CD14-positive monocyte (primary cell): ENCODE measurements at regions not wholly inside any gene's neighbourhood (a gene's known extent, or its start where the extent isn't known, plus 50 kb on each side); places are given as distances from the start of the nearest gene placed in this dataset.

Experiments
- DNase-seq, 3 donors: peaks; one replicate each; pipeline ENCODE4 v3.0.0-alpha.2; 2011 to 2022
- H2AFZ ChIP-seq: 2 replicates; pipeline ENCODE4 v1.6.0; 2012; ENCODE audit warnings: mild to moderate bottlenecking, low read depth, low read length, inconsistent platforms; ENCODE audit not compliant: insufficient read depth, poor library complexity, severe bottlenecking
- H3K27ac ChIP-seq, 2 donors: 1 replicate in 1 of 2; 2 replicates in 1 of 2; pipeline ENCODE4 v1.5.1; 2012 to 2013; ENCODE audit warnings: low read length in 2 of 2, control low read depth in 1 of 2, inconsistent platforms in 1 of 2, low read depth in 1 of 2, mild to moderate bottlenecking in 1 of 2
- H3K27me3 ChIP-seq, 2 donors: one replicate each; pipeline versions ENCODE4 v1.6.0 to v1.6.1; 2011 to 2013; ENCODE audit warnings: low read length in 2 of 2; ENCODE audit not compliant: control insufficient read depth in 2 of 2, insufficient read depth in 2 of 2
- H3K36me3 ChIP-seq, 2 donors: replicated peaks in 1 of 2; 1 replicate in 1 of 2; 2 replicates in 1 of 2; pipeline versions ENCODE4 v1.5.1 to v1.6.1; 2012 to 2013; ENCODE audit warnings: low read length in 2 of 2, control low read depth in 1 of 2, inconsistent platforms in 1 of 2, mild to moderate bottlenecking in 1 of 2; ENCODE audit not compliant: insufficient read depth in 2 of 2, control insufficient read depth in 1 of 2
- H3K4me1 ChIP-seq, 2 donors: 1 replicate in 1 of 2; 2 replicates in 1 of 2; pipeline versions ENCODE4 v1.5.1 to v1.6.1; 2012 to 2013; ENCODE audit warnings: low read length in 2 of 2, control low read depth in 1 of 2, inconsistent platforms in 1 of 2, mild to moderate bottlenecking in 1 of 2, moderate library complexity in 1 of 2; ENCODE audit not compliant: insufficient read depth in 2 of 2, control insufficient read depth in 1 of 2
- H3K4me2 ChIP-seq: replicated peaks from 2 replicates; pipeline ENCODE3; 2012; ENCODE audit warnings: low read length, moderate library complexity, mild to moderate bottlenecking; ENCODE audit not compliant: poor library complexity, severe bottlenecking; ENCODE audit errors: extremely low read depth
- H3K4me3 ChIP-seq, 3 experiments: fragments of 200-600 bp in 1 of 3; sonication (generic) in 1 of 3; replicated peaks in 1 of 3; 1 replicate in 2 of 3; 2 replicates in 1 of 3; pipeline ENCODE4 v1.5.1; 2011 to 2013; ENCODE audit warnings: low read length in 3 of 3, mild to moderate bottlenecking in 3 of 3, control low read depth in 2 of 3, low read depth in 2 of 3, inconsistent platforms in 1 of 3, moderate library complexity in 1 of 3
- H3K79me2 ChIP-seq: 2 replicates; pipeline ENCODE4 v1.6.0; 2012; ENCODE audit warnings: mild to moderate bottlenecking, control low read depth, inconsistent platforms, low read length, moderate library complexity; ENCODE audit not compliant: insufficient read depth
- H3K9ac ChIP-seq: 2 replicates; pipeline ENCODE4 v1.6.0; 2017; ENCODE audit warnings: low read length, mild to moderate bottlenecking; ENCODE audit not compliant: insufficient read depth, poor library complexity, severe bottlenecking
- H3K9me3 ChIP-seq, 2 donors: replicated peaks in 1 of 2; 1 replicate in 1 of 2; 2 replicates in 1 of 2; pipeline versions ENCODE4 v1.5.1 to v1.6.1; 2012 to 2013; ENCODE audit warnings: low read length in 2 of 2, control low read depth in 1 of 2; ENCODE audit not compliant: control insufficient read depth in 1 of 2, insufficient read depth in 1 of 2
- H4K20me1 ChIP-seq: 2 replicates; pipeline ENCODE4 v1.6.0; 2012; ENCODE audit warnings: mild to moderate bottlenecking, low read length, control low read depth, moderate library complexity; ENCODE audit not compliant: insufficient read depth
- H3K27ac Mint-ChIP-seq, 7 donors: one replicate each; pipeline ENCODE4 v1.8.0; 2020; ENCODE audit warnings: mild to moderate bottlenecking in 7 of 7, mixed read lengths in 7 of 7, moderate library complexity in 6 of 7, inconsistent platforms in 2 of 7
- H3K27me3 Mint-ChIP-seq, 3 donors: one replicate each; pipeline ENCODE4 v1.8.0; 2021 to 2022; ENCODE audit warnings: low read depth in 3 of 3, mild to moderate bottlenecking in 3 of 3, mixed read lengths in 3 of 3, moderate library complexity in 3 of 3, inconsistent platforms in 1 of 3
- H3K36me3 Mint-ChIP-seq, 2 donors: one replicate each; pipeline ENCODE4 v1.8.0; 2020; ENCODE audit warnings: mixed read lengths in 2 of 2, inconsistent platforms in 1 of 2, mild to moderate bottlenecking in 1 of 2
- H3K4me1 Mint-ChIP-seq: one replicate; pipeline ENCODE4 v1.8.0; 2020; ENCODE audit warnings: mild to moderate bottlenecking, mixed read lengths
- H3K4me3 Mint-ChIP-seq, 2 donors: one replicate each; pipeline ENCODE4 v1.8.0; 2020; ENCODE audit warnings: mild to moderate bottlenecking in 2 of 2, mixed read lengths in 2 of 2, moderate library complexity in 1 of 2
- H3K9me3 Mint-ChIP-seq, 7 donors: one replicate each; pipeline ENCODE4 v1.8.0; 2020 to 2022; ENCODE audit warnings: mixed read lengths in 7 of 7, mild to moderate bottlenecking in 6 of 7, moderate library complexity in 6 of 7, inconsistent platforms in 2 of 7
- CTCF ChIP-seq: fragments of 200-600 bp; IDR thresholded peaks from one replicate; pipeline ENCODE4 v1.8.0; 2022; ENCODE audit warnings: antibody characterized with exemption, mild to moderate bottlenecking
- WGBS: methylation state at CpG from one replicate; pipeline ENCODE4 v1.1.5; 2013; ENCODE audit warnings: missing lambda C conversion rate; ENCODE audit not compliant: insufficient coverage; 5-methylcytosine and 5-hydroxymethylcytosine counted together
- intact Hi-C, 2 donors: fragments of 100-400 bp; cut with micrococcal nuclease; formaldehyde crosslinking; loops; one replicate each; pipeline versions ENCODE4 v1.15.0 to v1.15.1; 2023

DNA sequence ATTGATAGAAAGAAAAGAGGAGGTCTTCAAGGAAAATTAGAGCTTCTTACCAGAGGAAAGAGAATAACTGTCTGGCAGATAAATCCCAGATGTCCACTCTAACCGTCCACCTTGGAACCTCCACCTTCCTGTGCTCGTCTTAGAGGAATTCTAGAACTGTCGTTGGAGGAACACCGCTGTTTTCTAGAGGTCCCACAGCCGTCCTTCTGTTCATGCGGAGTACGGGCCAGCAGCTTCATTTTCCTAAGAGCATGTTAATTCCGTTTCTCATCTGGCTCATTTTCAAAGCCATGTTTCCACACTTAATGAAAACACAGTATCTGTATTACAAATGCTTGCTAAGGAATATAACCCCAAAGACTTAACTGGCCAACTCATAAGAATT, 107.9 kb upstream of the ESRRB start:
- DNase-seq: no peak
- peak overlapping the region; percentile 38 to 70 (median 53) for H3K4me3 ChIP-seq
- H3K9me3 Mint-ChIP-seq: peaks cover 0 to 5% (median 3%) of the 10 kb centered on the region in 7 donors
- TF ChIP-seq CTCF: no peak
- H2AFZ ChIP-seq: peak overlapping the region; percentile 79
- 27% methylated on average over 7 of the region's 8 CpGs for WGBS
- H3K9ac ChIP-seq: peak overlapping the region; percentile 54
- H3K36me3 ChIP-seq: no peaks in the 10 kb centered on the region
- H4K20me1 ChIP-seq: no peaks in the 10 kb centered on the region
- H3K27me3 ChIP-seq: peaks cover 5 to 13% of the 10 kb centered on the region in 2 donors
- peaks cover 7 to 34% (median 27%) of the 10 kb centered on the region in 3 donors for H3K27me3 Mint-ChIP-seq
- no peaks in the 10 kb centered on the region for H3K9me3 ChIP-seq
- H3K4me1 Mint-ChIP-seq: peaks cover 8% of the 10 kb centered on the region
- peak overlapping the region; percentile 73 to 87 for H3K4me3 Mint-ChIP-seq
- no peaks in the 10 kb centered on the region for H3K36me3 Mint-ChIP-seq
- H3K79me2 ChIP-seq: no peaks in the 10 kb centered on the region
- peaks cover 5 to 6% of the 10 kb centered on the region in 2 donors for H3K4me1 ChIP-seq
- H3K27ac ChIP-seq: no peak overlapping the region
- intact Hi-C loops: no loop called here
- H3K27ac Mint-ChIP-seq: no peak overlapping the region
- H3K4me2 ChIP-seq: peak overlapping the region; percentile 65

GRCh38 chr14:76268700-76269099, 107.2 kb upstream of the ESRRB start:
- Histone ChIP-seq H3K4me2 (no peak overlapping the region), H3K9ac (no peak overlapping the region), H3K4me1 (peaks cover 5 to 6% of the 10 kb centered on the region in 2 donors), H3K9me3 (no peaks in the 10 kb centered on the region), H3K79me2 (no peaks in the 10 kb centered on the region), H3K27me3 (peaks cover 5 to 13% of the 10 kb centered on the region in 2 donors), H3K36me3 (no peaks in the 10 kb centered on the region), H3K4me3 (no peak overlapping the region), H2AFZ (no peak overlapping the region), H4K20me1 (no peaks in the 10 kb centered on the region), H3K27ac (no peak overlapping the region)
- TF ChIP-seq CTCF: no peak
- no peak for DNase-seq
- Mint-ChIP-seq H3K4me1 (peaks cover 8% of the 10 kb centered on the region), H3K27ac (no peak overlapping the region), H3K36me3 (no peaks in the 10 kb centered on the region), H3K9me3 (peaks cover 0 to 5% (median 2%) of the 10 kb centered on the region in 7 donors), H3K27me3 (peaks cover 7 to 34% (median 24%) of the 10 kb centered on the region in 3 donors), H3K4me3 (peak overlapping the region in 1 of 2 donors; percentile 16)
- WGBS: 85% methylated on average over 6 of the region's 9 CpGs
- intact Hi-C loops: no loop called here
